A549 (cell line): ENCODE measurements at regions not wholly inside any gene's neighbourhood (a gene's known extent, or its start where the extent isn't known, plus 50 kb on each side); places are given as distances from the start of the nearest gene placed in this dataset.

ENCODE experiments used
- ATAC-seq, 2 experiments: fragments of 200-7000 bp in 1 of 2; fragments of >200 bp in 1 of 2; cut with Nextera tagmentation in 1 of 2; cut with Tn5 transposase in 1 of 2; 3 replicates each; pipeline versions ENCODE4 v1.8.0 to v1.9.1; 2018 to 2020; ENCODE audit warnings: mild to moderate bottlenecking in 1 of 2, moderate library complexity in 1 of 2
- CTCF ChIA-PET: fragments of 300-600 bp; sonication (Branson Sonifier 250); formaldehyde crosslinking; extraction: SDS; loops from one replicate; lab custom pipeline; 2021; ENCODE audit warnings: antibody characterized with exemption, inconsistent platforms; lab: Yijun Ruan, JAX
- POLR2A ChIA-PET: fragments of 350-600 bp; formaldehyde crosslinking; extraction: SDS; loops from one replicate; lab custom pipeline; 2021; ENCODE audit warnings: antibody characterized with exemption, inconsistent platforms; lab: Yijun Ruan, JAX
- DNase-seq, 2 experiments: peaks; one replicate each; pipeline versions ENCODE4 v3.0.0 to v3.0.0-alpha.2; 2011 to 2016; ENCODE audit warnings: low read depth in 1 of 2, low spot score in 1 of 2
- FAIRE-seq: peaks from 2 replicates; lab custom pipeline; 2011; peaks lifted over from hg19 to GRCh38; lab: Jason Lieb, UNC
- H3K27ac ChIP-seq, 2 experiments: fragments of >200 bp; sonication (Bioruptor Twin); formaldehyde crosslinking; 3 replicates each; pipeline ENCODE4 v1.5.1; 2016 to 2017
- H3K4me1 ChIP-seq: fragments of >200 bp; sonication (Bioruptor Twin); formaldehyde crosslinking; 3 replicates; pipeline ENCODE4 v1.6.1; 2016
- H3K4me2 ChIP-seq: fragments of >200 bp; sonication (Bioruptor Twin); formaldehyde crosslinking; 3 replicates; pipeline ENCODE4 v1.6.1; 2016
- H3K4me3 ChIP-seq: fragments of >200 bp; sonication (Bioruptor Twin); formaldehyde crosslinking; 3 replicates; pipeline ENCODE4 v1.5.1; 2016
- H3K9me3 ChIP-seq: fragments of >200 bp; sonication (Bioruptor Twin); formaldehyde crosslinking; 3 replicates; pipeline ENCODE4 v1.6.1; 2016
- BCL3 ChIP-seq: fragments of >200 bp; sonication (Bioruptor Twin); formaldehyde crosslinking; IDR thresholded peaks from 3 replicates; pipeline ENCODE4 v1.6.1; 2016
- BHLHE40 ChIP-seq: IDR thresholded peaks from 2 replicates; pipeline ENCODE4 v1.6.1; 2012; ENCODE audit warnings: low read depth, low read length, inconsistent platforms
- CEBPB ChIP-seq, 2 experiments: fragments of >200 bp in 1 of 2; sonication (Bioruptor Twin) in 1 of 2; formaldehyde crosslinking in 1 of 2; IDR thresholded peaks; 2 replicates each; pipeline ENCODE4 v1.6.1; 2012 to 2016
- CTCF ChIP-seq: fragments of >200 bp; sonication (Bioruptor Twin); formaldehyde crosslinking; IDR thresholded peaks from 3 replicates; pipeline ENCODE4 v1.5.1; 2016
- EHMT2 ChIP-seq: fragments of 200-600 bp; sonication (generic); IDR thresholded peaks from 2 replicates; pipeline ENCODE4 v1.6.1; 2016; ENCODE audit warnings: antibody characterized with exemption, low read depth, mild to moderate bottlenecking, moderate library complexity
- ELK1 ChIP-seq: fragments of 150-350 bp; IDR thresholded peaks from 2 replicates; pipeline ENCODE4 v1.6.1; 2014; ENCODE audit warnings: low read depth, mild to moderate bottlenecking, low read length
- EP300 ChIP-seq, 2 experiments: fragments of >200 bp; sonication (Bioruptor Twin); formaldehyde crosslinking; IDR thresholded peaks; 2 replicates in 1 of 2; 3 replicates in 1 of 2; pipeline ENCODE4 v1.6.1; 2016 to 2017
- FOSL2 ChIP-seq, 2 experiments: fragments of 450-650 bp in 1 of 2; fragments of >200 bp in 1 of 2; sonication (Bioruptor Twin) in 1 of 2; formaldehyde crosslinking; IDR thresholded peaks; 2 replicates each; pipeline versions ENCODE4 v1.5.0 to v1.6.1; 2016 to 2020; ENCODE audit warnings: mild to moderate bottlenecking in 1 of 2, moderate library complexity in 1 of 2
- GATA3 ChIP-seq: IDR thresholded peaks from 2 replicates; pipeline ENCODE4 v1.6.1; 2012; ENCODE audit warnings: borderline replicate concordance
- HOXA7 ChIP-seq: fragments of 250-450 bp; sonication (Bioruptor Pico); IDR thresholded peaks from 2 replicates; pipeline ENCODE4 v1.5.0; 2020; ENCODE audit warnings: mild to moderate bottlenecking, moderate library complexity
- HOXB5 ChIP-seq: fragments of 250-450 bp; sonication (Bioruptor Pico); IDR thresholded peaks from 2 replicates; pipeline ENCODE4 v1.5.0; 2020; ENCODE audit warnings: mild to moderate bottlenecking, moderate library complexity
- KDM1A ChIP-seq: fragments of 200-600 bp; sonication (generic); IDR thresholded peaks from 2 replicates; pipeline ENCODE4 v1.6.1; 2016; ENCODE audit warnings: low read depth, mild to moderate bottlenecking
- KDM5A ChIP-seq: fragments of 200-600 bp; sonication (generic); IDR thresholded peaks from 2 replicates; pipeline ENCODE4 v1.6.1; 2016; ENCODE audit warnings: antibody characterized with exemption, mild to moderate bottlenecking
- MAFK ChIP-seq: fragments of 450-650 bp; IDR thresholded peaks from 2 replicates; pipeline ENCODE4 v1.6.1; 2014; ENCODE audit not compliant: partially characterized antibody
- NPAS2 ChIP-seq: fragments of 250-450 bp; sonication (Bioruptor Pico); IDR thresholded peaks from 2 replicates; pipeline ENCODE4 v1.8.0; 2022; ENCODE audit warnings: mild to moderate bottlenecking, moderate library complexity, borderline replicate concordance
- RNF2 ChIP-seq: fragments of 200-600 bp; sonication (generic); IDR thresholded peaks from 2 replicates; pipeline ENCODE4 v1.6.1; 2016; ENCODE audit warnings: low read depth, mild to moderate bottlenecking, antibody characterized with exemption, moderate library complexity, borderline replicate concordance
- SMC3 ChIP-seq: fragments of >200 bp; sonication (Bioruptor Twin); formaldehyde crosslinking; IDR thresholded peaks from 3 replicates; pipeline ENCODE4 v1.6.1; 2018; ENCODE audit warnings: inconsistent platforms
- ZFP36 ChIP-seq: fragments of 450-650 bp; IDR thresholded peaks from 2 replicates; pipeline ENCODE4 v1.6.1; 2014; ENCODE audit warnings: borderline replicate concordance; ENCODE audit not compliant: partially characterized antibody
- ZNF302 ChIP-seq: fragments of 250-450 bp; sonication (Bioruptor Pico); IDR thresholded peaks from 2 replicates; pipeline ENCODE4 v1.9.0; 2021; ENCODE audit warnings: inconsistent platforms, mild to moderate bottlenecking, moderate library complexity
- WGBS: methylation state at CpG from one replicate; pipeline ENCODE4 v1.1.6; 2017; ENCODE audit errors: missing lambda C conversion rate; 5-methylcytosine and 5-hydroxymethylcytosine counted together
- TF ChIP-seq, protein P1 (sequence below): fragments of >200 bp; sonication (Bioruptor Twin); formaldehyde crosslinking; IDR thresholded peaks from 2 replicates; pipeline ENCODE4 v1.6.1; 2016
- TF ChIP-seq, protein P2 (sequence below): IDR thresholded peaks from 2 replicates; pipeline ENCODE4 v1.6.1; 2012

GRCh38 chr10:128443925-128444518 lies 317.8 kb upstream of the MKI67 start (continued):
- no peak for TF ChIP-seq EHMT2
- TF ChIP-seq HOXA7, result no peak
- no peak for TF ChIP-seq BCL3
- TF ChIP-seq, all 56 proteins: peak for 0

DNA sequence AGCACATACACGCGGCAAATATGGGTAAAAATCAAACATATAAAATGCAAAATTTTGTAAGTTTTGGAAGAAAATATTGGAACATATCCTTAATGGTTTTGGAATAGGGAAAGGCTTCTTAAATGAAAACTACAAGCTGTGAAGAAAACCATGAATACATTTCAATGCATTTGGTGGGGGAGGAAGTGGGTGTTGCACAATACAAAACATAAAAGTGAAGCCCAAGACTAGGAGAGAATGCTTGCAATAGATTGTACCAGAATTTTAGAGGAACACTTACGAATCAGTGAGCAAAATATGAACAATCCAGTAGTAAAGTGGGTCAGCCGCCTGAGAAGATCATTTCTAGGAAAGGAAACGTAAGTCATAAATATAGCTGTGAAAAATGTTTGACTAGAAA lies 322.6 kb upstream of the MKI67 start:
- WGBS, result 16% methylated on average over 5 of the region's 5 CpGs
- no peaks in the 10 kb centered on the region for H3K9me3 ChIP-seq
- H3K4me2 ChIP-seq, result no peak overlapping the region
- H3K4me1 ChIP-seq, result no peaks in the 10 kb centered on the region
- POLR2A ChIA-PET, result no interaction called here
- no peak for ATAC-seq
- H3K27ac ChIP-seq, result no peak overlapping the region
- CTCF ChIA-PET, result no interaction called here
- H3K4me3 ChIP-seq, result no peak overlapping the region
- TF ChIP-seq RNF2 (no peak), FOSL2 (IDR thresholded peaks at IDR 0.05) (no peak), FOSL2 (CRISPR knock-in tag; IDR thresholded peaks at IDR 0.05) (no peak), HOXB5 (CRISPR knock-in tag) (no peak), KDM1A (no peak), EP300 (IDR thresholded peaks at IDR 0.05) (no peak)
- TF ChIP-seq, all 56 proteins: peak for 0
- no peak for FAIRE-seq
- no peak for DNase-seq

GRCh38 chr10:128451879-128452278 lies 325.7 kb upstream of the MKI67 start:
- Histone ChIP-seq H3K27ac (no peak overlapping the region), H3K4me3 (no peak overlapping the region), H3K9me3 (no peaks in the 10 kb centered on the region), H3K4me1 (no peaks in the 10 kb centered on the region), H3K4me2 (no peak overlapping the region)
- no peak for ATAC-seq
- DNase-seq, result no peak
- WGBS, result 0% methylated on average over 3 of the region's 3 CpGs
- FAIRE-seq, result no peak
- TF ChIP-seq ZNF302 (CRISPR knock-in tag), result no peak
- TF ChIP-seq, protein P1, sequence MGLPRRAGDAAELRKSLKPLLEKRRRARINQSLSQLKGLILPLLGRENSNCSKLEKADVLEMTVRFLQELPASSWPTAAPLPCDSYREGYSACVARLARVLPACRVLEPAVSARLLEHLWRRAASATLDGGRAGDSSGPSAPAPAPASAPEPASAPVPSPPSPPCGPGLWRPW, result no peak
- CTCF ChIA-PET, result interaction anchor here (0.6 kb wide), 1 partner anchor 38 kb away, joined by 5 read pairs; no protein-coding TSS in a partner anchor
- POLR2A ChIA-PET, result no interaction called here

GRCh38 chr10:128456271-128456670 lies 330.0 kb upstream of the MKI67 start:
- no peak for ATAC-seq

DNA sequence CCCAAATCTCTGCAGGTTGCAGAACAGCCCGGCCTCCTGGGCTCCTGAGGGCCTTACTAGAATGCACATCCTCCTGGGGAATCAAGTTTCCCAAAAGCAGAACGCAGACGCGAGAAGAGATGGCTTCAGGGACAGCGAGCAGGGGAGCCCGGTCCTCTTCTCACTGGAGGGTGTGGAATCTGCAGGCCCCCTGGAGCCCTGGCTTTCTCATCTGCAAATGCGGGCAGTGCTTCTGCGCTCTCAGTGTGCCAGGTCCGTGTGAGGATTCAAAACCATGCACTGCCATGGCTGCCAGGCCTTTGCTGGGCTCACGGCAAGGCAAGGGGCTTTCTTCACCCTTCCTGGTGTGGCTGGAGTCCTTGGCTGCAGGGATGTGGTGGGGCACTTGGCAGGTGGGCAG lies 330.9 kb upstream of the MKI67 start:
- Histone ChIP-seq H3K4me2 (no peak overlapping the region), H3K9me3 (no peaks in the 10 kb centered on the region), H3K27ac (no peak overlapping the region), H3K4me3 (no peak overlapping the region), H3K4me1 (no peaks in the 10 kb centered on the region)
- DNase-seq, result no peak
- FAIRE-seq, result no peak
- ATAC-seq, result no peak
- CTCF ChIA-PET, result no interaction called here
- POLR2A ChIA-PET, result no interaction called here
- WGBS, result 39% methylated on average over 10 of the region's 10 CpGs
- TF ChIP-seq, protein P2, sequence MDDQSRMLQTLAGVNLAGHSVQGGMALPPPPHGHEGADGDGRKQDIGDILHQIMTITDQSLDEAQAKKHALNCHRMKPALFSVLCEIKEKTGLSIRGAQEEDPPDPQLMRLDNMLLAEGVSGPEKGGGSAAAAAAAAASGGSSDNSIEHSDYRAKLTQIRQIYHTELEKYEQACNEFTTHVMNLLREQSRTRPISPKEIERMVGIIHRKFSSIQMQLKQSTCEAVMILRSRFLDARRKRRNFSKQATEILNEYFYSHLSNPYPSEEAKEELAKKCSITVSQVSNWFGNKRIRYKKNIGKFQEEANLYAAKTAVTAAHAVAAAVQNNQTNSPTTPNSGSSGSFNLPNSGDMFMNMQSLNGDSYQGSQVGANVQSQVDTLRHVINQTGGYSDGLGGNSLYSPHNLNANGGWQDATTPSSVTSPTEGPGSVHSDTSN, result no peak
- TF ChIP-seq GATA3 (no peak), ZFP36 (no peak), CEBPB (IDR thresholded peaks at IDR 0.05) (no peak), BHLHE40 (no peak), SMC3 (no peak), KDM5A (no peak), CTCF (no peak)

More at GRCh38 chr10:128456271-128456670, 330.0 kb upstream of the MKI67 start:
- no peaks in the 10 kb centered on the region for H3K9me3 ChIP-seq
- POLR2A ChIA-PET, result no interaction called here
- no peak for TF ChIP-seq KDM5A
- no peak for TF ChIP-seq NPAS2 (CRISPR knock-in tag)
- TF ChIP-seq MAFK, result no peak
- TF ChIP-seq ELK1, result no peak
- FAIRE-seq, result no peak
- H3K4me3 ChIP-seq, result no peak overlapping the region
- no peaks in the 10 kb centered on the region for H3K4me1 ChIP-seq
- no peak overlapping the region for H3K27ac ChIP-seq
- H3K4me2 ChIP-seq, result no peak overlapping the region
- DNase-seq, result no peak
- CTCF ChIA-PET, result no interaction called here
- 10% methylated on average over 5 of the region's 7 CpGs for WGBS
